Retinal pigment epithelial cell (primary cell): ENCODE measurements at regions not wholly inside any gene's neighbourhood (a gene's known extent, or its start where the extent isn't known, plus 50 kb on each side); places are given as distances from the start of the nearest gene placed in this dataset.

Experiments
- DNase-seq: peaks from one replicate; pipeline ENCODE4 v3.0.0-alpha.2; 2010; ENCODE audit warnings: low read depth
- H3K4me3 ChIP-seq: 2 replicates; pipeline ENCODE4 v1.5.1; 2011; ENCODE audit warnings: mild to moderate bottlenecking, low read length, control low read depth, moderate library complexity
- TF ChIP-seq, protein P1 (sequence below): conservative IDR thresholded peaks from 2 replicates; pipeline ENCODE4 v1.5.1; 2011; ENCODE audit warnings: low read depth, low read length, control low read depth, inconsistent platforms

DNA sequence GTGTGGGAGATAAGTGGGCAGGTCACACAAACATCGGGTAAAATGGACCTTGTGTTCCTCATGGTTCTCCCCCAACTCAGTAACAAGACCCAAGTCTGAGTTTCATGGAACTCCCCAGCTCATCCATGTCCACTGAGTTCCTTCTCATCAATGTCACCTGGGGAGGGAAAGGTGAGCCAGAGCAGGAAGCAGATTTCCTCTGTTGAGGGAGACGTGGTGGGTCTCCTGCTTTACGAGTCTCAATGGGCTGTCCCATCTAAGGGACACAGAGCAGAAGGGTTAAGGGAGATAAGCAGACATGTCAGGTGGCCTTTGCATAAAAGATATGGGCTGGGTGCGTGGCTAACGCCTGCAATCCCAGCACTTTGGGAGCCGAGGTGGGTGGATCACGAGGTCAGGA, 56.5 kb upstream of the SORCS3 start:
- no peak for DNase-seq
- no peak overlapping the region for H3K4me3 ChIP-seq
- TF ChIP-seq, protein P1, sequence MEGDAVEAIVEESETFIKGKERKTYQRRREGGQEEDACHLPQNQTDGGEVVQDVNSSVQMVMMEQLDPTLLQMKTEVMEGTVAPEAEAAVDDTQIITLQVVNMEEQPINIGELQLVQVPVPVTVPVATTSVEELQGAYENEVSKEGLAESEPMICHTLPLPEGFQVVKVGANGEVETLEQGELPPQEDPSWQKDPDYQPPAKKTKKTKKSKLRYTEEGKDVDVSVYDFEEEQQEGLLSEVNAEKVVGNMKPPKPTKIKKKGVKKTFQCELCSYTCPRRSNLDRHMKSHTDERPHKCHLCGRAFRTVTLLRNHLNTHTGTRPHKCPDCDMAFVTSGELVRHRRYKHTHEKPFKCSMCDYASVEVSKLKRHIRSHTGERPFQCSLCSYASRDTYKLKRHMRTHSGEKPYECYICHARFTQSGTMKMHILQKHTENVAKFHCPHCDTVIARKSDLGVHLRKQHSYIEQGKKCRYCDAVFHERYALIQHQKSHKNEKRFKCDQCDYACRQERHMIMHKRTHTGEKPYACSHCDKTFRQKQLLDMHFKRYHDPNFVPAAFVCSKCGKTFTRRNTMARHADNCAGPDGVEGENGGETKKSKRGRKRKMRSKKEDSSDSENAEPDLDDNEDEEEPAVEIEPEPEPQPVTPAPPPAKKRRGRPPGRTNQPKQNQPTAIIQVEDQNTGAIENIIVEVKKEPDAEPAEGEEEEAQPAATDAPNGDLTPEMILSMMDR, result no peak

DNA sequence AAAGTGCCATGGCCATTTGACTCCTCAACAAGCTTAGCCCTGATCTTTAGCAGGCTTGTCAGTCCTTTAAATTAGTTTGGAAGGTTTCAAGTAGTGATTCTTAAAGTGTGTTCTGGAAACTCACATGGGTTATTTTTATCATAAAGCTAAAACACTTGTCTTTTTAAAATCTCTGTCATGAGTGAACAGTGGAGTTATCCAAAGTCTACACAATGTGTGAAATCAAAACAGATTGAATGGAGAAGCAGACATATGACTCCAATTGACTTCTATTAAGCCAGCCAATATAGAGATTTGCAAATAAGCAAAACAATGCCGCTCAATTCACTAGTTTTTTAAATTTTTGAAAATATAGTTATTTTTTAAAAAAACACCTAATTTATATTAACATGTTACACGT, 53.3 kb upstream of the SORCS3 start:
- no peak for DNase-seq
- TF ChIP-seq, protein P1, result no peak
- no peak overlapping the region for H3K4me3 ChIP-seq

DNA sequence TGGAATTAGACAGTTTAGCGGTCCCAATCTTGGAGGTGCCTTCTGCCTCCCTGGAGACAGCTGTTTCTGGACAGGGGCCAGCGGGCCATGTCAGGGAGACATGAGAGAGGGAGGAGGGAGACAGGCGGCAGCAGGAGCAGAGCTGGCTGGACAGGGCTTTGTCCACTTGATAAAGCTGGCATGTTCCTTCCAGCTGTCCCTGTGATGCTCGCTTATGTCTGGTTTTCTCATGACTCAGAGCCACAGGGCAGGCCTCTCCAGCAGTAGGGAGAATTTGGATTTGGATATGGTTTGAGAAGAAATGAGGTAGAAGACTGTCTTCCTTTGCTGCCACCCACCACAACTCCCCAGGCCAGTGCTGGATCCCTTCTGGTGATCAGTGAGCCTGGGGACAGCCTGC, 51.7 kb upstream of the SORCS3 start:
- DNase-seq, result no peak
- no peak overlapping the region for H3K4me3 ChIP-seq
- TF ChIP-seq, protein P1, result no peak

DNA sequence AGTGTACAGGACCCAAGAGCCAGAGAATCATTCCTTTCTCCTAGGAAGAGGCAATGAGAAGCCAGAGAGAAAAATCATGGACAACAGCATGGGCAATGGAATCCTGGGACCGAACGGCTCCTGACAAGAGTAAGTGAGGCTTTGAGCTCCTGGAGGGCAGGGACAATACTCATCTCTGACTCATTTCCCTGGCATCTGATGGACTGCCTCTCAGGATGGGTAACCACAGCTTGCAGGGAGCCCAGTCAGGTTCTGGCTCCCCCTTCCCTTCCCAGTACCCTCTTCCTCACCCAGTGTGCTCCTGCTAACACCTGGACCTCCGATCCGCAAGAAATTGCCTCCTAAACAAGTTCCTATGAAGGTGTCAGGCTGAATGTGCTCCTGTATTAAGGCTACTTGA, 51.2 kb upstream of the SORCS3 start:
- no peak overlapping the region for H3K4me3 ChIP-seq
- TF ChIP-seq, protein P1, result no peak
- DNase-seq, result no peak
